Fibroblast of lung (primary cell): ENCODE measurements at regions not wholly inside any gene's neighbourhood (a gene's known extent, or its start where the extent isn't known, plus 50 kb on each side); places are given as distances from the start of the nearest gene placed in this dataset.

ENCODE experiments used
- DNase-seq, 2 donors: peaks; one replicate each; pipeline versions ENCODE4 v3.0.0 to v3.0.0-alpha.2; 2010; ENCODE audit warnings: low read depth in 2 of 2
- H2AFZ ChIP-seq: 2 replicates; pipeline ENCODE4 v1.5.1; 2012; ENCODE audit warnings: low read length, control low read depth, inconsistent platforms
- H3K27ac ChIP-seq: 2 replicates; pipeline ENCODE4 v1.5.1; 2011; ENCODE audit warnings: low read length, control low read depth; ENCODE audit not compliant: insufficient read depth
- H3K27me3 ChIP-seq: 2 replicates; pipeline ENCODE4 v1.5.1; 2011; ENCODE audit warnings: mild to moderate bottlenecking, low read length; ENCODE audit not compliant: control insufficient read depth, insufficient read depth
- H3K36me3 ChIP-seq: 2 replicates; pipeline ENCODE4 v1.5.1; 2011; ENCODE audit warnings: low read length; ENCODE audit not compliant: control insufficient read depth, insufficient read depth
- H3K4me1 ChIP-seq: 2 replicates; pipeline ENCODE4 v1.5.1; 2011; ENCODE audit warnings: low read length; ENCODE audit not compliant: control insufficient read depth, insufficient read depth; ENCODE audit errors: extremely low read depth
- H3K4me2 ChIP-seq: 2 replicates; pipeline ENCODE4 v1.5.1; 2011; ENCODE audit warnings: low read length, control low read depth; ENCODE audit not compliant: insufficient read depth; ENCODE audit errors: extremely low read depth
- H3K4me3 ChIP-seq, 4 experiments: fragments of 200-600 bp in 1 of 4; sonication (generic) in 1 of 4; replicated peaks in 1 of 4; 2 replicates each; pipeline ENCODE4 v1.5.1; 2011 to 2016; ENCODE audit warnings: low read length in 4 of 4, low read depth in 3 of 4, mild to moderate bottlenecking in 3 of 4, control low read depth in 2 of 4, inconsistent platforms in 1 of 4, mixed read lengths in 1 of 4; ENCODE audit not compliant: insufficient read depth in 1 of 4; ENCODE audit errors: control extremely low read depth in 1 of 4
- H3K79me2 ChIP-seq: 2 replicates; pipeline ENCODE4 v1.5.1; 2012; ENCODE audit warnings: mild to moderate bottlenecking, low read length, inconsistent platforms; ENCODE audit not compliant: control insufficient read depth, insufficient read depth
- H3K9ac ChIP-seq: 2 replicates; pipeline ENCODE4 v1.5.1; 2011; ENCODE audit warnings: mild to moderate bottlenecking, low read length, control low read depth; ENCODE audit not compliant: insufficient read depth
- H3K9me3 ChIP-seq: 2 replicates; pipeline ENCODE4 v1.5.1; 2012; ENCODE audit warnings: low read depth, low read length; ENCODE audit not compliant: control insufficient read depth, insufficient read depth
- H4K20me1 ChIP-seq: 2 replicates; pipeline ENCODE4 v1.5.1; 2011; ENCODE audit warnings: low read length; ENCODE audit not compliant: control insufficient read depth, insufficient read depth; ENCODE audit errors: extremely low read depth
- CTCF ChIP-seq, 2 donors: IDR thresholded peaks in 1 of 2; conservative IDR thresholded peaks in 1 of 2; 1 replicate in 1 of 2; 2 replicates in 1 of 2; pipeline ENCODE4 v1.5.1; 2011 to 2012; ENCODE audit warnings: low read length in 2 of 2, control low read depth in 1 of 2, inconsistent platforms in 1 of 2, low read depth in 1 of 2, mild to moderate bottlenecking in 1 of 2
- EZH2 ChIP-seq: IDR thresholded peaks from 2 replicates; pipeline ENCODE4 v1.5.1; 2012; ENCODE audit warnings: low read length, control low read depth, mild to moderate bottlenecking; ENCODE audit errors: missing control alignments

- Histone ChIP-seq H3K79me2 (no peaks in the 10 kb centered on the region), H3K27ac (no peak overlapping the region), H3K4me3 (no peak overlapping the region), H3K36me3 (no peaks in the 10 kb centered on the region), H3K9ac (no peak overlapping the region), H3K27me3 (no peaks in the 10 kb centered on the region), H2AFZ (no peak overlapping the region), H3K4me1 (no peaks in the 10 kb centered on the region), H3K4me2 (no peak overlapping the region), H3K9me3 (no peaks in the 10 kb centered on the region), H4K20me1 (no peaks in the 10 kb centered on the region)
- DNase-seq: peak in 1 of 2 donors; percentile 46
- TF ChIP-seq EZH2: no peak
- no peak for TF ChIP-seq CTCF (conservative IDR thresholded peaks at IDR 0.05 in 1 of 2, IDR thresholded peaks at IDR 0.05 in 1 of 2; ENCODE audit: low read depth in 1 of 2, low read length in 2 of 2)
These were observed 269.4 kb upstream of the NBEA start for GRCh38 chr13:34672631-34673030.

DNA sequence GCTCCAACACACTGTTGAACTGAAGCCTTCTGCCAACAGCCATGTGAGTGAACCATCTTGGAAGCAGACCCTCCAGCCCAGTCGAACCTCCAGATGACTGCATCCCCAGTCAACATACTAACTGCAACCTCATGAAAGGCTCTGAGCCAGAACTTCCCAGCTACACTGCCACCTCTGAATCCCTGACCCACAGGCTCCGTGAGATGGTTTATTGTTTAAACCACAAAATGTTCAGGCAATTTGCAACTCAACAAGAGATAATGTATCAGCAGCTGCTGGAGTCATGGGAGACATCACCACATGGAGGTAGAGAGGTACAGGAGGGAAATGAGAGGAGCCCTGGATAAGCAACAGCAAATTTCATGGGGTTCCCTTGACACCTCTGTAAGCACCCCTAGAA lies 266.4 kb upstream of the NBEA start:
- no peak overlapping the region for H3K4me3 ChIP-seq
- no peak overlapping the region for H3K4me2 ChIP-seq
- DNase-seq: peak in 1 of 2 donors; percentile 37
- no peaks in the 10 kb centered on the region for H3K9me3 ChIP-seq
- H3K4me1 ChIP-seq: no peaks in the 10 kb centered on the region
- no peak for TF ChIP-seq EZH2
- no peak for TF ChIP-seq CTCF (conservative IDR thresholded peaks at IDR 0.05 in 1 of 2, IDR thresholded peaks at IDR 0.05 in 1 of 2; ENCODE audit: low read depth in 1 of 2, low read length in 2 of 2)
- H3K27me3 ChIP-seq: no peaks in the 10 kb centered on the region
- H3K27ac ChIP-seq: no peak overlapping the region
- no peaks in the 10 kb centered on the region for H3K36me3 ChIP-seq
- H3K9ac ChIP-seq: no peak overlapping the region
- H2AFZ ChIP-seq: no peak overlapping the region
- no peaks in the 10 kb centered on the region for H4K20me1 ChIP-seq
- H3K79me2 ChIP-seq: no peaks in the 10 kb centered on the region

DNA sequence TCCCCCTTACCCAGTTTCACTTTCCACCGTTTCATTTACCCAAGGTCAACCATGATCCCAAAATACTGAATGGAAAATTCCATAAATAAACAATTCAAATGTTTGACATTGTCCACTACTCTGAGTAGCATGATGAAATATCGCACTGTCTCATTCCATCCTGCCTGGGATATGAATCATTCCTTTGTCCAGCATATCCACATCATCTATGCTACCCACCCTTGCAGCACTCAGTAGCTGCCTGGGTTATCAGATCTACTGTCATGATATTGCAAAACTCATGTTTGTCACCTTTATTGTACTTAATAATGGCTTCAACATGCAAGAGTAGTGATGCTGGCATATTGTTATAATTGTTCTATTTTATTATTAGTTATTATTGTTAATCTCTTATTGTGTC lies 263.9 kb upstream of the NBEA start:
- no peaks in the 10 kb centered on the region for H3K27me3 ChIP-seq
- H3K36me3 ChIP-seq: no peaks in the 10 kb centered on the region
- H3K4me3 ChIP-seq: no peak overlapping the region
- H4K20me1 ChIP-seq: no peaks in the 10 kb centered on the region
- H3K27ac ChIP-seq: no peak overlapping the region
- H3K9me3 ChIP-seq: no peaks in the 10 kb centered on the region
- H2AFZ ChIP-seq: no peak overlapping the region
- H3K4me1 ChIP-seq: no peaks in the 10 kb centered on the region
- H3K79me2 ChIP-seq: no peaks in the 10 kb centered on the region
- H3K4me2 ChIP-seq: no peak overlapping the region
- peak; percentile 13 to 60 for DNase-seq
- TF ChIP-seq CTCF (conservative IDR thresholded peaks at IDR 0.05 in 1 of 2, IDR thresholded peaks at IDR 0.05 in 1 of 2; ENCODE audit: low read depth in 1 of 2, low read length in 2 of 2) (no peak), EZH2 (no peak)
- H3K9ac ChIP-seq: no peak overlapping the region
